ENCODE measurements at regions not wholly inside any gene's neighbourhood (a gene's known extent, or its start where the extent isn't known, plus 50 kb on each side); places are given as distances from the start of the nearest gene placed in this dataset.

GRCh38 chr4:130432289-130432688 lies 1336.3 kb downstream of the C4orf33 start:
- TF ChIP-seq REST (IDR thresholded peaks at IDR 0.05), result no peak
- TF ChIP-seq CTCF (IDR thresholded peaks at IDR 0.05), result no peak
- TF ChIP-seq POLR2A (IDR thresholded peaks at IDR 0.05; ENCODE audit: low read length), result no peak

Data from A549 (cell line).